ENCODE measurements at regions not wholly inside any gene's neighbourhood (a gene's known extent, or its start where the extent isn't known, plus 50 kb on each side); places are given as distances from the start of the nearest gene placed in this dataset.

- TF ChIP-seq EZH2 (IDR thresholded peaks at IDR 0.05; ENCODE audit: low read depth, low read length, severe bottlenecking) (no peak), CHD2 (IDR thresholded peaks at IDR 0.05; ENCODE audit: low read length) (no peak), CEBPB (IDR thresholded peaks at IDR 0.05; ENCODE audit: low read depth, low read length) (no peak)
Measured at GRCh38 chr7:85381212-85381611, 194.4 kb upstream of the SEMA3D start.

All from H1 (cell line).